ENCODE measurements at regions not wholly inside any gene's neighbourhood (a gene's known extent, or its start where the extent isn't known, plus 50 kb on each side); places are given as distances from the start of the nearest gene placed in this dataset.

DNA sequence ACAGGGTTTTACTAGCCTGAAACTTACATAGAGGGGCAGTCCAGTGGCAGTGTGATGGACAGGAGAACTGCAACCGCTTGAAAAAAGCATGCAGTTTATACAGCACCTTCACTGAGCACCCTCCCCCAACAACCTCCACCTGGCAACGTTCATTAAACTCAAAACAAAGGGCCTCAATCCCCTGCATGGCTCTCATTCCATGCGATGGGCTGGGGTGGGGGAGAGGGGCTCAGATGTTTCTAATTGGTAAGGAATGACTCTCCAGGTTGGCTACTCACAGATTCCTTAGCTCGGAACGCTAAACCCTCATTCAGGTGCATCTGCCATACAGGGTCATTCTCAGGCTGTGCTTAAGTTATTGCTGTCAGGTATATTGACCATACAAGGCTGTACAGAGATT, 80.9 kb upstream of the ITGA1 start:
- no peaks in the 10 kb centered on the region for H3K79me2 ChIP-seq (ENCODE audit: insufficient read depth, low read length)
- H3K4me1 ChIP-seq (ENCODE audit: insufficient read depth, low read length, poor library complexity, severe bottlenecking) = peaks cover 95% of the 10 kb centered on the region
- H3K9me2 ChIP-seq (replicated peaks; ENCODE audit: low read depth, low read length) = no peaks in the 10 kb centered on the region
- H3K4me2 ChIP-seq (ENCODE audit: low read depth, low read length, poor library complexity, severe bottlenecking) = peak overlapping the region; percentile 53
- no peak overlapping the region for H3K9ac ChIP-seq (ENCODE audit: low read depth, low read length, poor library complexity, severe bottlenecking)
- H3K27me3 ChIP-seq (ENCODE audit: insufficient read depth, low read length, poor library complexity, severe bottlenecking) = no peaks in the 10 kb centered on the region
- H3K9me3 ChIP-seq (ENCODE audit: insufficient read depth, low read depth, low read length) = no peaks in the 10 kb centered on the region
- no peak for TF ChIP-seq CTCF (conservative IDR thresholded peaks at IDR 0.05; ENCODE audit: low read length)
- TF ChIP-seq EZH2phosphoT487 (IDR thresholded peaks at IDR 0.05; ENCODE audit: borderline replicate concordance) = no peak
- H3F3A ChIP-seq (ENCODE audit: low read depth) = 0 out of 2 replicates have a peak, but pooled peaks cover 4% of the 10 kb centered on the region
- H3K36me3 ChIP-seq (ENCODE audit: insufficient read depth, low read length) = no peaks in the 10 kb centered on the region
- H2AFZ ChIP-seq (ENCODE audit: low read length) = no peak overlapping the region
- no peaks in the 10 kb centered on the region for H4K20me1 ChIP-seq (ENCODE audit: insufficient read depth, low read length, poor library complexity, severe bottlenecking)
- H3K4me3 ChIP-seq (ENCODE audit: low read length, poor library complexity, severe bottlenecking) = no peak overlapping the region

DNA sequence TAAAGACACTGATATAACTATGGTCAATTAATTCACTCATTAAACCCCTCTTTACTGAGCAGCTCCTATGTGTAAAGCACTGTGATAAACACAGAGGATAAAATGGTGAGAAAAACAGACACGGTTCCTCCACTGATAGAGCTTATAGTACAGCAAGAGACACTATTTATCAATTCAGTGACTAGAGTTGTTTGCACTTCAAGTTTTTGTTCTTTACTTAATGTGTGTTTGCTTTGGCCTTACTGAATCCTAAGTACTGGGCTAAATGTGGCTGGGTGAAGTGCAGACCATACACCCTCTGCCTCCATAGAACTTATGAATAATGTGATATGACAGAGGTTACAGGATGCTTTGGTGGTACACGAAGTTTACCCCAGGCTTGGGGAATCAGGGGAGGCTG, 80.1 kb upstream of the ITGA1 start:
- no peaks in the 10 kb centered on the region for H3K79me2 ChIP-seq (ENCODE audit: insufficient read depth, low read length)
- TF ChIP-seq CTCF (conservative IDR thresholded peaks at IDR 0.05; ENCODE audit: low read length) (no peak), EZH2phosphoT487 (IDR thresholded peaks at IDR 0.05; ENCODE audit: borderline replicate concordance) (no peak)
- 0 out of 2 replicates have a peak, but pooled peaks cover 4% of the 10 kb centered on the region for H3F3A ChIP-seq (ENCODE audit: low read depth)
- H2AFZ ChIP-seq (ENCODE audit: low read length) = no peak overlapping the region
- H4K20me1 ChIP-seq (ENCODE audit: insufficient read depth, low read length, poor library complexity, severe bottlenecking) = no peaks in the 10 kb centered on the region
- no peak overlapping the region for H3K4me3 ChIP-seq (ENCODE audit: low read length, poor library complexity, severe bottlenecking)
- no peaks in the 10 kb centered on the region for H3K27me3 ChIP-seq (ENCODE audit: insufficient read depth, low read length, poor library complexity, severe bottlenecking)
- H3K9ac ChIP-seq (ENCODE audit: low read depth, low read length, poor library complexity, severe bottlenecking) = no peak overlapping the region
- H3K4me1 ChIP-seq (ENCODE audit: insufficient read depth, low read length, poor library complexity, severe bottlenecking) = peaks cover 96% of the 10 kb centered on the region
- H3K36me3 ChIP-seq (ENCODE audit: insufficient read depth, low read length) = no peaks in the 10 kb centered on the region
- H3K9me3 ChIP-seq (ENCODE audit: insufficient read depth, low read depth, low read length) = no peaks in the 10 kb centered on the region
- H3K4me2 ChIP-seq (ENCODE audit: low read depth, low read length, poor library complexity, severe bottlenecking) = no peak overlapping the region
- H3K9me2 ChIP-seq (replicated peaks; ENCODE audit: low read depth, low read length) = no peaks in the 10 kb centered on the region

DNA sequence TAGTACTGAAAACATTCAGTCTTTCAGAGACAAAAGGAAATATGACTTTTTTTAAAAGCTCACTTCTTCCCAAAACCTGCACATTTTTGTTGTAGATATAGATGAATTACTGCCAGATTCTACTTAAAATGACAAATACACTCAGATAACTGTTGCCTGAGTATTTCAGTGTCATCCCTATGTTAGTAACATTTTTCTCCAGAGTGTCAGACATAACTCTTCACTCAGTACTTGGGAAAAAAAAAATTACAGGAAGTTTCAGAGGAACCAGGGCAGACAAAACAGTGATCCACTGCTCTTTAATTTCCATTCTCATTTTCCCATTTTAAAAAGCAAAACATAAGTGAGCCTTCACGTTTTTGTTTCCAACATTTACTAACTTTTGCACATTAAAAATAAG, 79.3 kb upstream of the ITGA1 start:
- Histone ChIP-seq H3K4me3 (ENCODE audit: low read length, poor library complexity, severe bottlenecking) (peak overlapping the region; percentile 57), H2AFZ (ENCODE audit: low read length) (no peak overlapping the region), H3K36me3 (ENCODE audit: insufficient read depth, low read length) (no peaks in the 10 kb centered on the region), H3K4me1 (ENCODE audit: insufficient read depth, low read length, poor library complexity, severe bottlenecking) (peaks cover 89% of the 10 kb centered on the region), H4K20me1 (ENCODE audit: insufficient read depth, low read length, poor library complexity, severe bottlenecking) (no peaks in the 10 kb centered on the region), H3K79me2 (ENCODE audit: insufficient read depth, low read length) (no peaks in the 10 kb centered on the region), H3K27me3 (ENCODE audit: insufficient read depth, low read length, poor library complexity, severe bottlenecking) (no peaks in the 10 kb centered on the region), H3K9me3 (ENCODE audit: insufficient read depth, low read depth, low read length) (no peaks in the 10 kb centered on the region), H3F3A (ENCODE audit: low read depth) (0 out of 2 replicates have a peak, but pooled peaks cover 4% of the 10 kb centered on the region), H3K9me2 (replicated peaks; ENCODE audit: low read depth, low read length) (no peaks in the 10 kb centered on the region), H3K9ac (ENCODE audit: low read depth, low read length, poor library complexity, severe bottlenecking) (peak overlapping the region; percentile 20), H3K4me2 (ENCODE audit: low read depth, low read length, poor library complexity, severe bottlenecking) (peak overlapping the region; percentile 77)
- TF ChIP-seq EZH2phosphoT487 (IDR thresholded peaks at IDR 0.05; ENCODE audit: borderline replicate concordance) (no peak), CTCF (conservative IDR thresholded peaks at IDR 0.05; ENCODE audit: low read length) (no peak)

Data from Loucy (cell line).